Panc1 (cell line): ENCODE measurements at regions not wholly inside any gene's neighbourhood (a gene's known extent, or its start where the extent isn't known, plus 50 kb on each side); places are given as distances from the start of the nearest gene placed in this dataset.

Experiments
- ATAC-seq: fragments of 200-7000 bp; cut with Tn5 transposase; 2 replicates; pipeline ENCODE4 v1.9.1; 2020; ENCODE audit warnings: mild to moderate bottlenecking, moderate library complexity
- BruUV-seq: library from RNA; stranded (reverse); fragments of 400-500 nt; replicated peaks from 2 replicates; lab custom pipeline; 2021; lab: Mats Ljungman, UMichigan
- CTCF ChIA-PET: fragments of 300-600 bp; sonication (Branson Sonifier 250); formaldehyde crosslinking; loops from one replicate; lab custom pipeline; 2022; ENCODE audit warnings: antibody characterized with exemption; lab: Charles Lee
- POLR2A ChIA-PET: fragments of 300-600 bp; sonication (Branson Sonifier 250); formaldehyde crosslinking; loops from one replicate; lab custom pipeline; 2022; ENCODE audit warnings: antibody characterized with exemption; lab: Charles Lee
- DNase-seq: peaks from one replicate; pipeline ENCODE4 v3.0.0-alpha.2; 2010; ENCODE audit warnings: low read depth, low spot score
- H3K27ac ChIP-seq: 2 replicates; pipeline ENCODE4 v1.5.1; 2011; ENCODE audit warnings: mild to moderate bottlenecking, low read length, inconsistent platforms
- H3K27me3 ChIP-seq: fragments of 200-500 bp; sonication (Bioruptor generic); 2 replicates; pipeline ENCODE4 v1.6.0; 2014; ENCODE audit warnings: low read length, inconsistent platforms; ENCODE audit not compliant: control insufficient read depth, insufficient read depth
- H3K36me3 ChIP-seq: fragments of 200-500 bp; sonication (Bioruptor generic); 2 replicates; pipeline ENCODE4 v1.5.1; 2014; ENCODE audit warnings: inconsistent platforms, mild to moderate bottlenecking, low read length, moderate library complexity; ENCODE audit not compliant: control insufficient read depth, insufficient read depth
- H3K4me1 ChIP-seq: 2 replicates; pipeline ENCODE4 v1.5.1; 2011; ENCODE audit warnings: inconsistent platforms, mild to moderate bottlenecking, low read length, moderate library complexity; ENCODE audit not compliant: control insufficient read depth, insufficient read depth
- H3K4me3 ChIP-seq, 2 experiments: 2 replicates each; pipeline ENCODE4 v1.5.1; 2011 to 2012; ENCODE audit warnings: low read depth in 2 of 2, low read length in 2 of 2, mild to moderate bottlenecking in 2 of 2, inconsistent platforms in 1 of 2, moderate library complexity in 1 of 2
- H3K9me3 ChIP-seq: fragments of 200-500 bp; sonication (Bioruptor generic); 2 replicates; pipeline ENCODE4 v1.5.1; 2014; ENCODE audit warnings: low read depth, mild to moderate bottlenecking, inconsistent platforms, low read length, moderate library complexity; ENCODE audit not compliant: control insufficient read depth, insufficient read depth
- CTCF ChIP-seq: fragments of 450-650 bp; IDR thresholded peaks from 2 replicates; pipeline ENCODE4 v1.5.1; 2017; ENCODE audit warnings: mild to moderate bottlenecking
- POLR2AphosphoS5 ChIP-seq: IDR thresholded peaks from 2 replicates; pipeline ENCODE4 v1.6.1; 2012; ENCODE audit warnings: mild to moderate bottlenecking, low read depth, low read length, moderate library complexity
- REST ChIP-seq, 2 experiments: IDR thresholded peaks; 2 replicates each; pipeline ENCODE4 v1.6.1; 2011 to 2012; ENCODE audit warnings: low read depth in 2 of 2, control low read depth in 1 of 2, low read length in 1 of 2, mild to moderate bottlenecking in 1 of 2, moderate library complexity in 1 of 2; ENCODE audit not compliant: insufficient read depth in 1 of 2
- SIN3A ChIP-seq: IDR thresholded peaks from 2 replicates; pipeline ENCODE4 v1.6.1; 2012; ENCODE audit warnings: low read depth, mild to moderate bottlenecking, low read length, moderate library complexity, borderline replicate concordance; ENCODE audit not compliant: insufficient read depth
- TCF7L2 ChIP-seq: IDR thresholded peaks from 2 replicates; pipeline ENCODE4 v1.6.1; 2011; ENCODE audit warnings: mild to moderate bottlenecking, low read depth, low read length, inconsistent platforms
- in situ Hi-C: cut with HindIII; loops from 2 replicates; pipeline ENCODE4 v1.10.0; 2016; ENCODE audit warnings: low sequenced_read_pairs, low pct_unique_long_range_greater_than_20kb
- intact Hi-C: fragments of 100-400 bp; cut with micrococcal nuclease; formaldehyde crosslinking; loops from one replicate; pipeline ENCODE4 v1.10.0; 2022; ENCODE audit not compliant: unreplicated experiment

- TF ChIP-seq CTCF (no peak), TCF7L2 (no peak), POLR2AphosphoS5 (no peak), SIN3A (no peak), REST (IDR thresholded peaks at IDR 0.05; ENCODE audit: insufficient read depth in 1 of 2, low read depth in 2 of 2, low read length in 1 of 2) (no peak)
- DNase-seq (no peak), ATAC-seq (no peak)
- ChIA-PET POLR2A (no interaction called here), CTCF (no interaction called here)
- BruUV-seq = no TSS peak
- in situ Hi-C loops (loop anchor here (5.0 kb wide), 1 partner anchor 65 kb away; no protein-coding TSS in a partner anchor), intact Hi-C loops (no loop called here)
- Histone ChIP-seq H3K4me1 (no peaks in the 10 kb centered on the region), H3K27ac (no peak overlapping the region), H3K4me3 (no peak overlapping the region), H3K36me3 (no peaks in the 10 kb centered on the region), H3K9me3 (peaks cover 3% of the 10 kb centered on the region; the same call in 1 of the 2 replicates), H3K27me3 (no peaks in the 10 kb centered on the region)
Measured at GRCh38 chr1:82472489-82473131, 671.9 kb downstream of the ADGRL2 start.

DNA sequence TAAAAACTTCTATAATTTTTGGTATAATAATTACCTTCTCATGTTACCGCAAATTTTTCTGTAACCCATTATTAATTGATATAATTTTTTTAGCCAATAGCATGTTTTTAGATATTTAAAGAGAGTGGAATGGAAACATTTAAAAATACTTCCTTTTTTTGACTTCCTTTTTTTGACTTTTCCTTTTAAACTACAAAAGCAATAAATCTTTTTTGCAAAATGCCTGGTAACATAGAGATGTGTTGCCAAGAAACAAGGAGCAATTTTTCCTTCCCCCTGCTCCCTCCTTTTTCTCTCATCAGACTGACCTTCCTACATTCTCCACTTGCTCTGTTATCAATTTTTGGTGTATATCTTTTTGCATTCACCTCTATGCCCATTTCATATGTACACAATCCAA is 666.2 kb downstream of the ADGRL2 start:
- Histone ChIP-seq H3K4me1 (no peaks in the 10 kb centered on the region), H3K27me3 (no peaks in the 10 kb centered on the region), H3K36me3 (no peaks in the 10 kb centered on the region), H3K9me3 (peaks cover 3% of the 10 kb centered on the region; the same call in 1 of the 2 replicates), H3K27ac (no peak overlapping the region), H3K4me3 (no peak overlapping the region)
- intact Hi-C loops = no loop called here
- CTCF ChIA-PET = no interaction called here
- no peak for TF ChIP-seq SIN3A
- TF ChIP-seq CTCF = no peak
- no peak for TF ChIP-seq REST (IDR thresholded peaks at IDR 0.05; ENCODE audit: insufficient read depth in 1 of 2, low read depth in 2 of 2, low read length in 1 of 2)
- no peak for TF ChIP-seq POLR2AphosphoS5
- TF ChIP-seq TCF7L2 = no peak
- ATAC-seq = no peak
- in situ Hi-C loops = no loop called here
- no TSS peak for BruUV-seq
- DNase-seq = no peak
- POLR2A ChIA-PET = no interaction called here
